GM12878 (cell line): ENCODE measurements at regions not wholly inside any gene's neighbourhood (a gene's known extent, or its start where the extent isn't known, plus 50 kb on each side); places are given as distances from the start of the nearest gene placed in this dataset.

ENCODE experiments used
- ATAC-seq: fragments of 200-7000 bp; cut with Tn5 transposase; 3 replicates; pipeline ENCODE4 v1.9.1; 2020; ENCODE audit warnings: mild to moderate bottlenecking, moderate library complexity
- BruUV-seq: library from RNA; stranded (reverse); fragments of 400-500 nt; replicated peaks from 2 replicates; lab custom pipeline; 2021; lab: Mats Ljungman, UMichigan
- CTCF ChIA-PET: fragments of 300-600 bp; sonication (Branson Sonifier 250); formaldehyde crosslinking; extraction: SDS; loops from one replicate; lab custom pipeline; 2021; ENCODE audit warnings: inconsistent platforms; lab: Yijun Ruan, JAX
- POLR2A ChIA-PET: fragments of 350-600 bp; formaldehyde crosslinking; extraction: SDS; loops from one replicate; lab custom pipeline; 2021; ENCODE audit warnings: inconsistent platforms; lab: Charles Lee
- RAD21 ChIA-PET: fragments of 300-600 bp; sonication (Branson Sonifier 250); formaldehyde crosslinking; loops from one replicate; lab custom pipeline; 2023; ENCODE audit warnings: antibody characterized with exemption; ENCODE audit not compliant: unreplicated experiment; lab: Charles Lee
- SMC1A ChIA-PET: fragments of 300-600 bp; sonication (Branson Sonifier 250); formaldehyde crosslinking; loops from one replicate; lab custom pipeline; 2023; ENCODE audit not compliant: unreplicated experiment, uncharacterized antibody; lab: Charles Lee
- DNase-seq: peaks from one replicate; pipeline ENCODE4 v3.0.0-alpha.2; 2011; ENCODE audit warnings: low read depth, low spot score
- FAIRE-seq: peaks from 3 replicates; lab custom pipeline; 2011; peaks lifted over from hg19 to GRCh38; lab: Jason Lieb, UNC
- H2AFZ ChIP-seq: 2 replicates; pipeline ENCODE4 v1.6.0; 2011; ENCODE audit warnings: low read depth, low read length, control low read depth; ENCODE audit not compliant: control insufficient read depth
- H3K27ac ChIP-seq: 2 replicates; pipeline ENCODE4 v1.5.1; 2011; ENCODE audit warnings: control low read depth; ENCODE audit not compliant: control insufficient read depth, insufficient read depth
- H3K27me3 ChIP-seq, 2 experiments: replicated peaks in 1 of 2; 2 replicates each; pipeline versions ENCODE4 v1.6.0 to v1.6.1; 2011; ENCODE audit warnings: low read length in 1 of 2; ENCODE audit not compliant: control insufficient read depth in 2 of 2, insufficient read depth in 2 of 2
- H3K36me3 ChIP-seq, 2 experiments: 2 replicates each; pipeline ENCODE4 v1.5.1; 2011; ENCODE audit warnings: low read length in 1 of 2; ENCODE audit not compliant: control insufficient read depth in 2 of 2, insufficient read depth in 2 of 2
- H3K4me1 ChIP-seq: 2 replicates; pipeline ENCODE4 v1.6.1; 2011; ENCODE audit warnings: mild to moderate bottlenecking, low read length, moderate library complexity, mixed read lengths; ENCODE audit not compliant: control insufficient read depth, insufficient read depth
- H3K4me2 ChIP-seq: 2 replicates; pipeline ENCODE4 v1.6.0; 2011; ENCODE audit warnings: control low read depth; ENCODE audit not compliant: control insufficient read depth, insufficient read depth
- H3K4me3 ChIP-seq: fragments of 200-600 bp; sonication (generic); 2 replicates; pipeline ENCODE4 v1.5.1; 2016
- H3K79me2 ChIP-seq: 2 replicates; pipeline ENCODE4 v1.6.0; 2011; ENCODE audit warnings: low read length; ENCODE audit not compliant: control insufficient read depth, insufficient read depth
- H3K9ac ChIP-seq: 2 replicates; pipeline ENCODE4 v1.8.0; 2011; ENCODE audit warnings: low read length, control low read depth, mixed read lengths; ENCODE audit not compliant: control insufficient read depth, insufficient read depth
- H3K9me3 ChIP-seq: replicated peaks from 3 replicates; pipeline ENCODE4 v1.5.1; 2011; ENCODE audit warnings: mild to moderate bottlenecking, low read length; ENCODE audit not compliant: control insufficient read depth, insufficient read depth
- H4K20me1 ChIP-seq: 2 replicates; pipeline ENCODE4 v1.6.0; 2011; ENCODE audit not compliant: control insufficient read depth, insufficient read depth
- BMI1 ChIP-seq: fragments of 450-650 bp; IDR thresholded peaks from 2 replicates; pipeline ENCODE4 v1.6.1; 2016; ENCODE audit warnings: mild to moderate bottlenecking, moderate library complexity, borderline replicate concordance
- SIN3A ChIP-seq: IDR thresholded peaks from 2 replicates; pipeline ENCODE4 v1.6.1; 2012; ENCODE audit warnings: low read depth, low read length, improper control_type of control experiment
- SMARCA5 ChIP-seq: fragments of 450-650 bp; IDR thresholded peaks from 2 replicates; pipeline ENCODE4 v1.6.1; 2017; ENCODE audit warnings: mild to moderate bottlenecking
- ZBTB4 ChIP-seq: fragments of 450-650 bp; formaldehyde crosslinking; IDR thresholded peaks from 2 replicates; pipeline ENCODE4 v1.4.0; 2022; ENCODE audit warnings: mild to moderate bottlenecking, moderate library complexity
- ZNF384 ChIP-seq: IDR thresholded peaks from 2 replicates; pipeline ENCODE4 v1.6.1; 2012; ENCODE audit warnings: low read depth, mild to moderate bottlenecking, low read length, improper control_type of control experiment, borderline replicate concordance
- WGBS: methylation state at CpG from one replicate; pipeline ENCODE4 v1.1.6; 2016; ENCODE audit warnings: low lambda C conversion rate; ENCODE audit not compliant: insufficient replicate concordance, insufficient coverage; ENCODE audit errors: missing lambda C conversion rate; 5-methylcytosine and 5-hydroxymethylcytosine counted together
- in situ Hi-C: fragments of 300-500 bp; cut with MboI; formaldehyde crosslinking; loops from 9 replicates; pipeline ENCODE4 v1.14.3; 2018; ENCODE audit warnings: mixed read lengths
- intact Hi-C: fragments of 100-400 bp; cut with micrococcal nuclease; formaldehyde crosslinking; loops from one replicate; pipeline ENCODE4 v1.14.2; 2022; ENCODE audit not compliant: unreplicated experiment
- TF ChIP-seq, protein P1 (sequence below): IDR thresholded peaks from 2 replicates; pipeline ENCODE4 v1.6.1; 2012; ENCODE audit warnings: low read depth, low read length, improper control_type of control experiment

GRCh38 chr12:83256562-83256961, 569.9 kb downstream of the TMTC2 start (continued):
- TF ChIP-seq ZBTB4 (CRISPR knock-in tag) (no peak), SMARCA5 (no peak), SIN3A (no peak)

- no peak overlapping the region for H3K27ac ChIP-seq
- H3K9me3 ChIP-seq = no peaks in the 10 kb centered on the region; the same call in 2 of the 3 replicates
- FAIRE-seq = no peak
These were observed 564.2 kb downstream of the TMTC2 start for GRCh38 chr12:83250866-83251265.

More at GRCh38 chr12:83250866-83251265, 564.2 kb downstream of the TMTC2 start:
- ChIA-PET SMC1A (no interaction called here), POLR2A (no interaction called here)
- BruUV-seq = no TSS peak
- DNase-seq = no peak
- Histone ChIP-seq H3K9ac (no peak overlapping the region), H3K27me3 (no peaks in the 10 kb centered on the region), H3K4me1 (no peaks in the 10 kb centered on the region), H3K36me3 (no peaks in the 10 kb centered on the region), H3K4me2 (no peak overlapping the region)
- intact Hi-C loops = no loop called here
- TF ChIP-seq ZNF384 (no peak), BMI1 (no peak)
- TF ChIP-seq, protein P1, sequence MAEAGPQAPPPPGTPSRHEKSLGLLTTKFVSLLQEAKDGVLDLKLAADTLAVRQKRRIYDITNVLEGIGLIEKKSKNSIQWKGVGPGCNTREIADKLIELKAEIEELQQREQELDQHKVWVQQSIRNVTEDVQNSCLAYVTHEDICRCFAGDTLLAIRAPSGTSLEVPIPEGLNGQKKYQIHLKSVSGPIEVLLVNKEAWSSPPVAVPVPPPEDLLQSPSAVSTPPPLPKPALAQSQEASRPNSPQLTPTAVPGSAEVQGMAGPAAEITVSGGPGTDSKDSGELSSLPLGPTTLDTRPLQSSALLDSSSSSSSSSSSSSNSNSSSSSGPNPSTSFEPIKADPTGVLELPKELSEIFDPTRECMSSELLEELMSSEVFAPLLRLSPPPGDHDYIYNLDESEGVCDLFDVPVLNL = no peak
- TF ChIP-seq, all 136 proteins: peak for 0
- ChIA-PET RAD21 (no interaction called here), CTCF (no interaction called here)
- 0% methylated on average over 1 of the region's 1 CpG for WGBS
- Histone ChIP-seq H2AFZ (no peak overlapping the region), H4K20me1 (no peaks in the 10 kb centered on the region), H3K4me3 (no peak overlapping the region), H3K79me2 (no peaks in the 10 kb centered on the region)
- in situ Hi-C loops = no loop called here
- ATAC-seq = no peak
